ENCODE measurements at regions not wholly inside any gene's neighbourhood (a gene's known extent, or its start where the extent isn't known, plus 50 kb on each side); places are given as distances from the start of the nearest gene placed in this dataset.

- TF ChIP-seq CTCF (IDR thresholded peaks at IDR 0.05; ENCODE audit: low read depth, low read length, missing input control) (no peak), YY1 (IDR thresholded peaks at IDR 0.05) (no peak), REST (IDR thresholded peaks at IDR 0.05) (no peak), RXRA (IDR thresholded peaks at IDR 0.05) (no peak), TAF1 (conservative IDR thresholded peaks at IDR 0.05) (no peak)
Observed at GRCh38 chr18:32553174-32553573, 82.5 kb upstream of the GAREM1 start.

All from liver (tissue), 3 donors.